ENCODE measurements at regions not wholly inside any gene's neighbourhood (a gene's known extent, or its start where the extent isn't known, plus 50 kb on each side); places are given as distances from the start of the nearest gene placed in this dataset.

DNA sequence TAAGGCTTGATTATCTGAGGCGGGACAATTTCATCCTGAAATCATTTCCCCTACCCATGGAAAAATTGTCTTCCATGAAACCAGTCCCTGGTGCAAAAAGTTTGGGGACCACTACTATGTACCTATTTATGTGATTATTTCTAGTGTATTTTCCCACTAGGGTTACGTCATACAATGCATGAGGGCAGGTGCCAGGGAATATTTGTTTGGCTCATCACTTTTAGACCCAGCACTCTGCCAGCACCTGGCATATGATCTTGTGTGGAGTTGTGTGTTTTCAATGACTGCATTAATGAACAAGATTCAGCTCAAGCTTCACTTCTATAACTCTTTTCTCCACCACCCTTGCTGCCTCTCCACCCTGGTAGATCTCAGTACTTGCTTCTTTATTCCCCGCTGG, 73.3 kb upstream of the TNKS2 start:
- TF ChIP-seq, protein P1, sequence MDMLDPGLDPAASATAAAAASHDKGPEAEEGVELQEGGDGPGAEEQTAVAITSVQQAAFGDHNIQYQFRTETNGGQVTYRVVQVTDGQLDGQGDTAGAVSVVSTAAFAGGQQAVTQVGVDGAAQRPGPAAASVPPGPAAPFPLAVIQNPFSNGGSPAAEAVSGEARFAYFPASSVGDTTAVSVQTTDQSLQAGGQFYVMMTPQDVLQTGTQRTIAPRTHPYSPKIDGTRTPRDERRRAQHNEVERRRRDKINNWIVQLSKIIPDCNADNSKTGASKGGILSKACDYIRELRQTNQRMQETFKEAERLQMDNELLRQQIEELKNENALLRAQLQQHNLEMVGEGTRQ (IDR thresholded peaks at IDR 0.05; ENCODE audit: borderline replicate concordance, low read depth, low read length), result no peak
- TF ChIP-seq GATA2 (CRISPR knock-in tag; IDR thresholded peaks at IDR 0.05), result no peak
- no peak for TF ChIP-seq GABPA (IDR thresholded peaks at IDR 0.05; ENCODE audit: low read depth)
- TF ChIP-seq, protein P2, sequence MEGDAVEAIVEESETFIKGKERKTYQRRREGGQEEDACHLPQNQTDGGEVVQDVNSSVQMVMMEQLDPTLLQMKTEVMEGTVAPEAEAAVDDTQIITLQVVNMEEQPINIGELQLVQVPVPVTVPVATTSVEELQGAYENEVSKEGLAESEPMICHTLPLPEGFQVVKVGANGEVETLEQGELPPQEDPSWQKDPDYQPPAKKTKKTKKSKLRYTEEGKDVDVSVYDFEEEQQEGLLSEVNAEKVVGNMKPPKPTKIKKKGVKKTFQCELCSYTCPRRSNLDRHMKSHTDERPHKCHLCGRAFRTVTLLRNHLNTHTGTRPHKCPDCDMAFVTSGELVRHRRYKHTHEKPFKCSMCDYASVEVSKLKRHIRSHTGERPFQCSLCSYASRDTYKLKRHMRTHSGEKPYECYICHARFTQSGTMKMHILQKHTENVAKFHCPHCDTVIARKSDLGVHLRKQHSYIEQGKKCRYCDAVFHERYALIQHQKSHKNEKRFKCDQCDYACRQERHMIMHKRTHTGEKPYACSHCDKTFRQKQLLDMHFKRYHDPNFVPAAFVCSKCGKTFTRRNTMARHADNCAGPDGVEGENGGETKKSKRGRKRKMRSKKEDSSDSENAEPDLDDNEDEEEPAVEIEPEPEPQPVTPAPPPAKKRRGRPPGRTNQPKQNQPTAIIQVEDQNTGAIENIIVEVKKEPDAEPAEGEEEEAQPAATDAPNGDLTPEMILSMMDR (IDR thresholded peaks at IDR 0.05), result no peak
- TF ChIP-seq NFIC (IDR thresholded peaks at IDR 0.05; ENCODE audit: borderline replicate concordance), result no peak
- TF ChIP-seq, protein P3, sequence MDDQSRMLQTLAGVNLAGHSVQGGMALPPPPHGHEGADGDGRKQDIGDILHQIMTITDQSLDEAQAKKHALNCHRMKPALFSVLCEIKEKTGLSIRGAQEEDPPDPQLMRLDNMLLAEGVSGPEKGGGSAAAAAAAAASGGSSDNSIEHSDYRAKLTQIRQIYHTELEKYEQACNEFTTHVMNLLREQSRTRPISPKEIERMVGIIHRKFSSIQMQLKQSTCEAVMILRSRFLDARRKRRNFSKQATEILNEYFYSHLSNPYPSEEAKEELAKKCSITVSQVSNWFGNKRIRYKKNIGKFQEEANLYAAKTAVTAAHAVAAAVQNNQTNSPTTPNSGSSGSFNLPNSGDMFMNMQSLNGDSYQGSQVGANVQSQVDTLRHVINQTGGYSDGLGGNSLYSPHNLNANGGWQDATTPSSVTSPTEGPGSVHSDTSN (IDR thresholded peaks at IDR 0.05), result no peak
- TF ChIP-seq FOXM1 (IDR thresholded peaks at IDR 0.05; ENCODE audit: low read depth), result no peak
- no peak for TF ChIP-seq SMC3 (IDR thresholded peaks at IDR 0.05; ENCODE audit: low read depth, low read length)
- TF ChIP-seq, protein P4, sequence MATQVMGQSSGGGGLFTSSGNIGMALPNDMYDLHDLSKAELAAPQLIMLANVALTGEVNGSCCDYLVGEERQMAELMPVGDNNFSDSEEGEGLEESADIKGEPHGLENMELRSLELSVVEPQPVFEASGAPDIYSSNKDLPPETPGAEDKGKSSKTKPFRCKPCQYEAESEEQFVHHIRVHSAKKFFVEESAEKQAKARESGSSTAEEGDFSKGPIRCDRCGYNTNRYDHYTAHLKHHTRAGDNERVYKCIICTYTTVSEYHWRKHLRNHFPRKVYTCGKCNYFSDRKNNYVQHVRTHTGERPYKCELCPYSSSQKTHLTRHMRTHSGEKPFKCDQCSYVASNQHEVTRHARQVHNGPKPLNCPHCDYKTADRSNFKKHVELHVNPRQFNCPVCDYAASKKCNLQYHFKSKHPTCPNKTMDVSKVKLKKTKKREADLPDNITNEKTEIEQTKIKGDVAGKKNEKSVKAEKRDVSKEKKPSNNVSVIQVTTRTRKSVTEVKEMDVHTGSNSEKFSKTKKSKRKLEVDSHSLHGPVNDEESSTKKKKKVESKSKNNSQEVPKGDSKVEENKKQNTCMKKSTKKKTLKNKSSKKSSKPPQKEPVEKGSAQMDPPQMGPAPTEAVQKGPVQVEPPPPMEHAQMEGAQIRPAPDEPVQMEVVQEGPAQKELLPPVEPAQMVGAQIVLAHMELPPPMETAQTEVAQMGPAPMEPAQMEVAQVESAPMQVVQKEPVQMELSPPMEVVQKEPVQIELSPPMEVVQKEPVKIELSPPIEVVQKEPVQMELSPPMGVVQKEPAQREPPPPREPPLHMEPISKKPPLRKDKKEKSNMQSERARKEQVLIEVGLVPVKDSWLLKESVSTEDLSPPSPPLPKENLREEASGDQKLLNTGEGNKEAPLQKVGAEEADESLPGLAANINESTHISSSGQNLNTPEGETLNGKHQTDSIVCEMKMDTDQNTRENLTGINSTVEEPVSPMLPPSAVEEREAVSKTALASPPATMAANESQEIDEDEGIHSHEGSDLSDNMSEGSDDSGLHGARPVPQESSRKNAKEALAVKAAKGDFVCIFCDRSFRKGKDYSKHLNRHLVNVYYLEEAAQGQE (IDR thresholded peaks at IDR 0.05; ENCODE audit: low read depth, low read length), result no peak
- no peak for TF ChIP-seq MXI1 (IDR thresholded peaks at IDR 0.05; ENCODE audit: low read depth, low read length)

Data from SK-N-SH (cell line).